ENCODE measurements at regions not wholly inside any gene's neighbourhood (a gene's known extent, or its start where the extent isn't known, plus 50 kb on each side); places are given as distances from the start of the nearest gene placed in this dataset.
A peak's percentile ranks its signal among the peaks of the same experiment; 100 is the strongest.

GRCh38 chr7:101743241-101743994 is 74.0 kb upstream of the CUX1 start:
- DNase-seq (ENCODE audit: low read depth), result peak; percentile 82
- peak; percentile 23 for TF ChIP-seq CTCF (IDR thresholded peaks at IDR 0.05; ENCODE audit: insufficient read depth, low read depth, low read length, missing control alignments)
- H3K4me3 ChIP-seq (ENCODE audit: low read length), result peak overlapping the region; percentile 35

- TF ChIP-seq CTCF (IDR thresholded peaks at IDR 0.05; ENCODE audit: insufficient read depth, low read depth, low read length, missing control alignments), result no peak
- H3K4me3 ChIP-seq (ENCODE audit: low read length), result no peak overlapping the region
- DNase-seq (ENCODE audit: low read depth), result no peak
These were observed 73.4 kb upstream of the CUX1 start for GRCh38 chr7:101743995-101744360.

- no peak for DNase-seq (ENCODE audit: low read depth)
- no peak overlapping the region for H3K4me3 ChIP-seq (ENCODE audit: low read length)
- no peak for TF ChIP-seq CTCF (IDR thresholded peaks at IDR 0.05; ENCODE audit: insufficient read depth, low read depth, low read length, missing control alignments)
These were observed 72.8 kb upstream of the CUX1 start for GRCh38 chr7:101744588-101744987.

- no peak for DNase-seq (ENCODE audit: low read depth)
- no peak overlapping the region for H3K4me3 ChIP-seq (ENCODE audit: low read length)
- no peak for TF ChIP-seq CTCF (IDR thresholded peaks at IDR 0.05; ENCODE audit: insufficient read depth, low read depth, low read length, missing control alignments)
These were observed 71.1 kb upstream of the CUX1 start for GRCh38 chr7:101746314-101746713.

GRCh38 chr7:101747053-101747878 is 70.2 kb upstream of the CUX1 start:
- no peak for TF ChIP-seq CTCF (IDR thresholded peaks at IDR 0.05; ENCODE audit: insufficient read depth, low read depth, low read length, missing control alignments)
- no peak overlapping the region for H3K4me3 ChIP-seq (ENCODE audit: low read length)
- DNase-seq (ENCODE audit: low read depth), result no peak

- no peak for TF ChIP-seq CTCF (IDR thresholded peaks at IDR 0.05; ENCODE audit: insufficient read depth, low read depth, low read length, missing control alignments)
- no peak for DNase-seq (ENCODE audit: low read depth)
- no peak overlapping the region for H3K4me3 ChIP-seq (ENCODE audit: low read length)
These were observed 69.5 kb upstream of the CUX1 start for GRCh38 chr7:101747879-101748345.
